Suprapubic skin (tissue), 4 donors: ENCODE measurements at regions not wholly inside any gene's neighbourhood (a gene's known extent, or its start where the extent isn't known, plus 50 kb on each side); places are given as distances from the start of the nearest gene placed in this dataset.
A peak's percentile ranks its signal among the peaks of the same experiment; 100 is the strongest.

ENCODE experiments used
- DNase-seq, 2 donors: peaks; one replicate each; pipeline ENCODE4 v3.0.0-alpha.2; 2019; ENCODE audit warnings: low spot score in 2 of 2
- H3K27ac ChIP-seq: fragments of 200-600 bp; sonication (generic); one replicate; pipeline ENCODE4 v1.5.1; 2019
- H3K27me3 ChIP-seq: fragments of 200-600 bp; sonication (generic); one replicate; pipeline ENCODE4 v1.5.1; 2019
- H3K36me3 ChIP-seq: fragments of 200-600 bp; sonication (generic); one replicate; pipeline ENCODE4 v1.5.1; 2019
- H3K4me1 ChIP-seq: fragments of 200-600 bp; sonication (generic); one replicate; pipeline ENCODE4 v1.5.1; 2019
- H3K4me3 ChIP-seq: fragments of 200-600 bp; sonication (generic); one replicate; pipeline ENCODE4 v1.5.1; 2019; ENCODE audit warnings: mild to moderate bottlenecking
- H3K9me3 ChIP-seq: fragments of 200-600 bp; sonication (generic); one replicate; pipeline ENCODE4 v1.5.1; 2019
- CTCF ChIP-seq, 2 donors: fragments of 200-600 bp in 1 of 2; fragments of 450-650 bp in 1 of 2; sonication (generic) in 1 of 2; IDR thresholded peaks; one replicate each; pipeline ENCODE4 v1.5.1; 2016 to 2019; ENCODE audit warnings: antibody characterized with exemption in 2 of 2, mild to moderate bottlenecking in 1 of 2, moderate library complexity in 1 of 2
- EP300 ChIP-seq: sonication (generic); formaldehyde crosslinking; IDR thresholded peaks from one replicate; pipeline ENCODE4 v1.6.1; 2017; ENCODE audit warnings: antibody characterized with exemption
- POLR2A ChIP-seq, 2 donors: fragments of 450-650 bp; IDR thresholded peaks; one replicate each; pipeline ENCODE4 v1.6.1; 2017; ENCODE audit warnings: antibody characterized with exemption in 2 of 2, mild to moderate bottlenecking in 2 of 2, moderate library complexity in 2 of 2
- POLR2AphosphoS5 ChIP-seq, 3 donors: sonication (generic); formaldehyde crosslinking; IDR thresholded peaks; one replicate each; pipeline ENCODE4 v1.6.1; 2017; ENCODE audit warnings: antibody characterized with exemption in 3 of 3
- WGBS: methylation state at CpG from one replicate; pipeline ENCODE4 v1.1.5; 2018; 5-methylcytosine and 5-hydroxymethylcytosine counted together

- no peak for DNase-seq
- Histone ChIP-seq H3K4me1 (peaks cover 3% of the 10 kb centered on the region), H3K9me3 (no peaks in the 10 kb centered on the region), H3K27ac (no peak overlapping the region), H3K4me3 (no peak overlapping the region), H3K27me3 (no peaks in the 10 kb centered on the region), H3K36me3 (no peaks in the 10 kb centered on the region)
- TF ChIP-seq POLR2A (IDR thresholded peaks at IDR 0.05) (no peak), POLR2AphosphoS5 (IDR thresholded peaks at IDR 0.05) (no peak), CTCF (IDR thresholded peaks at IDR 0.05) (no peak), EP300 (no peak)
- 91% methylated on average over 10 of the region's 16 CpGs for WGBS
These were observed 109.1 kb downstream of the DACT2 start for GRCh38 chr6:168210239-168211105.

- Histone ChIP-seq H3K9me3 (no peaks in the 10 kb centered on the region), H3K4me1 (peaks cover 3% of the 10 kb centered on the region), H3K36me3 (no peaks in the 10 kb centered on the region), H3K27ac (no peak overlapping the region), H3K27me3 (no peaks in the 10 kb centered on the region), H3K4me3 (no peak overlapping the region)
- TF ChIP-seq CTCF (IDR thresholded peaks at IDR 0.05), result no peak
- no peak for TF ChIP-seq POLR2A (IDR thresholded peaks at IDR 0.05)
- TF ChIP-seq POLR2AphosphoS5 (IDR thresholded peaks at IDR 0.05), result no peak
- TF ChIP-seq EP300, result no peak
- whole genome bisulfite sequencing, result 75% methylated on average over 4 of the region's 10 CpGs
- no peak for DNase-seq
These were observed 110.2 kb downstream of the DACT2 start for GRCh38 chr6:168209420-168209819.

GRCh38 chr6:168208854-168209253 lies 110.7 kb downstream of the DACT2 start:
- no peaks in the 10 kb centered on the region for H3K36me3 ChIP-seq
- no peak overlapping the region for H3K27ac ChIP-seq
- H3K9me3 ChIP-seq, result no peaks in the 10 kb centered on the region
- H3K27me3 ChIP-seq, result no peaks in the 10 kb centered on the region
- WGBS, result 76% methylated on average over 10 of the region's 10 CpGs
- peak in 1 of 2 donors; percentile 38 for DNase-seq
- H3K4me1 ChIP-seq, result peaks cover 3% of the 10 kb centered on the region
- TF ChIP-seq EP300 (no peak), CTCF (IDR thresholded peaks at IDR 0.05) (no peak), POLR2AphosphoS5 (IDR thresholded peaks at IDR 0.05) (no peak), POLR2A (IDR thresholded peaks at IDR 0.05) (no peak)
- H3K4me3 ChIP-seq, result no peak overlapping the region

- no peak for TF ChIP-seq CTCF (IDR thresholded peaks at IDR 0.05)
- no peak for TF ChIP-seq POLR2AphosphoS5 (IDR thresholded peaks at IDR 0.05)
- no peak for TF ChIP-seq POLR2A (IDR thresholded peaks at IDR 0.05)
- no peak for TF ChIP-seq EP300
- 82% methylated on average over 8 of the region's 8 CpGs for WGBS
- Histone ChIP-seq H3K4me1 (peaks cover 3% of the 10 kb centered on the region), H3K27ac (no peak overlapping the region), H3K27me3 (no peaks in the 10 kb centered on the region), H3K4me3 (no peak overlapping the region), H3K36me3 (no peaks in the 10 kb centered on the region), H3K9me3 (no peaks in the 10 kb centered on the region)
- no peak for DNase-seq
These were observed 111.2 kb downstream of the DACT2 start for GRCh38 chr6:168208402-168208801.

GRCh38 chr6:168207421-168208175 lies 112.0 kb downstream of the DACT2 start:
- DNase-seq, result no peak
- H3K27ac ChIP-seq, result no peak overlapping the region
- 74% methylated on average over 22 of the region's 22 CpGs for WGBS
- TF ChIP-seq POLR2AphosphoS5 (IDR thresholded peaks at IDR 0.05) (no peak), CTCF (IDR thresholded peaks at IDR 0.05) (no peak), EP300 (no peak), POLR2A (IDR thresholded peaks at IDR 0.05) (no peak)
- H3K27me3 ChIP-seq, result no peaks in the 10 kb centered on the region
- H3K4me1 ChIP-seq, result peaks cover 3% of the 10 kb centered on the region
- H3K36me3 ChIP-seq, result no peaks in the 10 kb centered on the region
- H3K4me3 ChIP-seq, result no peak overlapping the region
- no peaks in the 10 kb centered on the region for H3K9me3 ChIP-seq
